ENCODE measurements at regions not wholly inside any gene's neighbourhood (a gene's known extent, or its start where the extent isn't known, plus 50 kb on each side); places are given as distances from the start of the nearest gene placed in this dataset.

- Mint-ChIP-seq H3K27ac (no peak overlapping the region), H3K9me3 (no peaks in the 10 kb centered on the region), H3K36me3 (ENCODE audit: low read depth) (no peaks in the 10 kb centered on the region), H3K4me1 (peaks cover 4% of the 10 kb centered on the region), H3K4me3 (no peak overlapping the region), H3K27me3 (ENCODE audit: insufficient read depth) (no peaks in the 10 kb centered on the region)
- TF ChIP-seq CTCF (conservative IDR thresholded peaks at IDR 0.05): no peak
- Histone ChIP-seq H3K4me1 (ENCODE audit: control insufficient read depth, insufficient read depth, low read length) (no peaks in the 10 kb centered on the region), H3K4me3 (ENCODE audit: low read length) (no peak overlapping the region), H3K27me3 (ENCODE audit: control insufficient read depth, insufficient read depth, low read length, poor library complexity, severe bottlenecking) (no peaks in the 10 kb centered on the region), H3K9ac (ENCODE audit: extremely low read depth, low read length, poor library complexity, severe bottlenecking) (no peak overlapping the region), H3K27ac (ENCODE audit: low read depth, low read length) (no peak overlapping the region), H3K9me3 (ENCODE audit: control insufficient read depth, low read length) (no peaks in the 10 kb centered on the region), H3K36me3 (ENCODE audit: control insufficient read depth, insufficient read depth, low read length) (no peaks in the 10 kb centered on the region)
- 80% methylated on average over 5 of the region's 6 CpGs; no CpG with 5 or more reads in 1 of the 2 experiments for WGBS, 2 experiments (ENCODE audit: insufficient coverage in 1 of 2, insufficient read length in 1 of 2)
- DNase-seq: no peak
These were observed 674.2 kb upstream of the ARGLU1 start for GRCh38 chr13:107242138-107242537.

- Histone ChIP-seq H3K4me3 (ENCODE audit: low read length) (no peak overlapping the region), H3K9ac (ENCODE audit: extremely low read depth, low read length, poor library complexity, severe bottlenecking) (no peak overlapping the region), H3K9me3 (ENCODE audit: control insufficient read depth, low read length) (no peaks in the 10 kb centered on the region), H3K4me1 (ENCODE audit: control insufficient read depth, insufficient read depth, low read length) (no peaks in the 10 kb centered on the region), H3K27me3 (ENCODE audit: control insufficient read depth, insufficient read depth, low read length, poor library complexity, severe bottlenecking) (no peaks in the 10 kb centered on the region), H3K27ac (ENCODE audit: low read depth, low read length) (no peak overlapping the region), H3K36me3 (ENCODE audit: control insufficient read depth, insufficient read depth, low read length) (no peaks in the 10 kb centered on the region)
- H3K27me3 Mint-ChIP-seq (ENCODE audit: insufficient read depth): no peaks in the 10 kb centered on the region
- no peaks in the 10 kb centered on the region for H3K9me3 Mint-ChIP-seq
- no peak for TF ChIP-seq CTCF (conservative IDR thresholded peaks at IDR 0.05)
- peaks cover 4% of the 10 kb centered on the region for H3K4me1 Mint-ChIP-seq
- DNase-seq: no peak
- 93 to 95% methylated on average over 6 to 7 of the region's 7 CpGs for WGBS, 2 experiments (ENCODE audit: insufficient coverage in 1 of 2, insufficient read length in 1 of 2)
- H3K4me3 Mint-ChIP-seq: no peak overlapping the region
- no peak overlapping the region for H3K27ac Mint-ChIP-seq
- H3K36me3 Mint-ChIP-seq (ENCODE audit: low read depth): no peaks in the 10 kb centered on the region
These were observed 673.4 kb upstream of the ARGLU1 start for GRCh38 chr13:107241381-107241780.

DNA sequence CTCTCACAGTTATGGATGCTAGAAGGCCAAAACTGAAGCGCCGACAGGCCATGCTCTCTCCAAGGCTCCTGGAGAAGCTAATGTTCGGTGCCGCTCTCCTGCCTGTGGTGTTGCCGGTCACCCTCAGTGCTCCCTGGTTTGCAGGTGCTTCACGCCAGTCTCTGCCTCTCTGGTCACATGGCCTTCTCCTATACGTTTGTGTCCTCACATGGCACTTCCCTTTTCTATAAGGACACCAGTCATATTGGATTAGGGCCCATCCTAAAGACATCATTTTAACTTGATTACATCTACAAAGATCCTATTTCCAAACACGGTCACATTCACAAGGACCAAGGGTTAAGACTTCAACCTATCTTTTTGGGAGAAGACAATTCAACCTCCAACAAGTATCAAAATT lies 671.3 kb upstream of the ARGLU1 start:
- Histone ChIP-seq H3K36me3 (ENCODE audit: control insufficient read depth, insufficient read depth, low read length) (no peaks in the 10 kb centered on the region), H3K4me3 (ENCODE audit: low read length) (no peak overlapping the region), H3K9me3 (ENCODE audit: control insufficient read depth, low read length) (no peaks in the 10 kb centered on the region), H3K27ac (ENCODE audit: low read depth, low read length) (no peak overlapping the region), H3K9ac (ENCODE audit: extremely low read depth, low read length, poor library complexity, severe bottlenecking) (no peak overlapping the region), H3K27me3 (ENCODE audit: control insufficient read depth, insufficient read depth, low read length, poor library complexity, severe bottlenecking) (no peaks in the 10 kb centered on the region), H3K4me1 (ENCODE audit: control insufficient read depth, insufficient read depth, low read length) (no peaks in the 10 kb centered on the region)
- H3K9me3 Mint-ChIP-seq: no peaks in the 10 kb centered on the region
- peaks cover 4% of the 10 kb centered on the region for H3K4me1 Mint-ChIP-seq
- H3K36me3 Mint-ChIP-seq (ENCODE audit: low read depth): no peaks in the 10 kb centered on the region
- no peak overlapping the region for H3K27ac Mint-ChIP-seq
- no peak for DNase-seq
- H3K4me3 Mint-ChIP-seq: no peak overlapping the region
- 94 to 95% methylated on average over 7 to 8 of the region's 8 CpGs for WGBS, 2 experiments (ENCODE audit: insufficient coverage in 1 of 2, insufficient read length in 1 of 2)
- TF ChIP-seq CTCF (conservative IDR thresholded peaks at IDR 0.05): no peak
- H3K27me3 Mint-ChIP-seq (ENCODE audit: insufficient read depth): no peaks in the 10 kb centered on the region
